DMS53 treated with DMSO at 0.1 percent for 48 hours (cell line): ENCODE measurements at regions not wholly inside any gene's neighbourhood (a gene's known extent, or its start where the extent isn't known, plus 50 kb on each side); places are given as distances from the start of the nearest gene placed in this dataset.

Source experiments
- DNase-seq: peaks from one replicate; lab custom pipeline; 2025; ENCODE audit not compliant: unreplicated experiment; lab: John Stamatoyannopoulos, UW

- DNase-seq: no peak
Measured at GRCh38 chr5:53361708-53362107, 118.7 kb upstream of the FST start.

DNA sequence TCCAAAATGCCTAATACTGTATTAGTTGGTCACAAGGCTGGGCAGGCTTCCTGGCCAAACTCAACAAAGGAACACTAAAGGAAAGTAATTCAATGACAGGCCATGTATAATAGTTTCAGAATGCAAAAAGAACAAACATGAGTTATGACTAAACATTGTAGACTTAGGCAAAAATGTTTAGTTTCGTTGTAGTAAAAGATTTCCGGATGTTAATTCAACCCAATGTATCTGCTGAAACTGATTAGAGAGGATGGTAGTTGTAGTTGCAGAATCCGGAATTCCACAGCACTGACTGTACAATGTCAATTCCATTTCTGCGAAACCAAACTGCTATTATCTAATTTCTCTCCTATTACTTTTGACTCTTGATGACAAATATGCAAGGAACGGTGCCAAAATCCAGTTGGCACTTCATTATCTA is 117.9 kb upstream of the FST start:
- no peak for DNase-seq

GRCh38 chr5:53364061-53364460 is 116.4 kb upstream of the FST start:
- DNase-seq: no peak

DNA sequence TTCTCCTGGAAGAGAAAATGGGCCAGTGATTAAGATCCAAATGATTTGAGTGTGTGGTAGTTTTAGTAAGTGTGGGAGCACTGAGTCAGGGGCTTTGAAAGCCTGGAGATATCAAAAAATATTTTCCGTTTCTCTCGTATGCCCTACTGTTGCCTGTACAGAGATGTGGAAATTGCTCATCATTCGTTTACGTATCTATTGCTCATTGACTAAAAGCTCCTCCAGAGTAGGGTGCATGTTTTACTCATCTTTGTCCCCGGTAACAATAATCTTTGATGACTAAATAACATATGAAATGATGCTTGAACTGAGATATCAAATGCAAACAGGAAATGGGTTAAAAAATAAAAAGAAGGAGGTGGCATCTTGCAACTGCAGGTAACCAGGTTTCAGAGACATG is 114.2 kb upstream of the FST start:
- DNase-seq: no peak

GRCh38 chr5:53367727-53368126 is 112.7 kb upstream of the FST start:
- DNase-seq: no peak

- DNase-seq: peak; percentile 11
Measured at GRCh38 chr5:53368516-53368915, 111.9 kb upstream of the FST start.

GRCh38 chr5:53368966-53369605 is 111.3 kb upstream of the FST start:
- DNase-seq: no peak

- DNase-seq: no peak
Measured at GRCh38 chr5:53369681-53370080, 110.7 kb upstream of the FST start.

- DNase-seq: no peak
Measured at GRCh38 chr5:53373451-53374158, 106.8 kb upstream of the FST start.

DNA sequence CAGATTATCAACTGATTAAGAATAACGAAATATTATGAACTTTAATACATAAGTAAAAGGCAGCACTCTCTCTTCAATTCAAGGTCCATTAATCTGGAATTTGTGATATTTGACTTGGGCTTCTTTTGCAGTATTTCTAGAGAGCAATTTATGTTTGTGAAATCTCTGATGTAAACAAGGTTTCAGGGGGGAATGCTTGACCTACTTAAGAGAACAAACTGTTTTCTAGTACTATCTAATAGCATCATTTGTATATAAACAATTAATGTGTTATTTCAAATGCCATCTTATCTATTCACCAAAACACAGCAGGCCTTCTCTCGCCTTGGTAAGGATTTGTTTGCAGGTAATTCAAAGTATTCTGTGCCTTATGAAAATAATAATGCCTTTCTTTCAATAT is 103.6 kb upstream of the FST start:
- DNase-seq: no peak

DNA sequence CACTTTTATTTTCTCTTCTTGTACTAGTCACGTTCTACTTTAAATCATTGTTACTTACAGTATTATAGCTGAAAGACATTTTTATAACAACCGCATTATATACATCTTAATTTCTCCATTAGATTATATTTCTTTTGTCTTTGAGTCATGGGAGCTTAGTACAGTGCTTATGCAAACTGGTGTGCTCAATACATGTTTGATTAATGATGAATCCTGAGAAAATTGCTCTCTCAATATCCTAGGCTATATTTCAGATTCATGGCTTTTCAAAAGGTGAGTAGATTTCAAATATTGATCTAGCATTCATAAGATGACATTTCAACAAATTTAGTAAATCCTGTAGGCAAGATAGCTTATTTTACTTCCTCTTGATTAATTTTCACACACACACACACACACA is 102.2 kb upstream of the FST start:
- DNase-seq: no peak

- no peak for DNase-seq
Measured at GRCh38 chr5:53378590-53379247, 101.7 kb upstream of the FST start.

DNA sequence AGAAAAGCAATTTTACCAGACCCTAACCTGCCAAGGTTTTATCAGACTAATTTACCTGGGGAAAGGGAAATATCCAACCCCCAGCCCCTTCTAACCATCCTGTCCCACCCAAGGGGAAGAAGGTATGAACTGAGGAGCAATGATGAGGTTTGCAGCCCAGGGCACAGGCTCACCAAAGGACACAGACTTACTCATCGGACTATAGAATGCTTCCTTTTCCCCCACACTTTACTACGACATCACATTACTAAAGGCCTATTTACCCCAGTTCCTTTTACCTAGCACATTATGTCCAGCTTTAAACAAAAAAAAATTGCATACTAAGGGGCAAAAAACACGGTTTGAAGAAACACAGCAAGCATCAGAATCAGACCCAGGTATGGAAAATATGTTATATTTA is 94.1 kb upstream of the FST start:
- no peak for DNase-seq

GRCh38 chr5:53389093-53389492 is 91.3 kb upstream of the FST start:
- DNase-seq: no peak

- no peak for DNase-seq
Measured at GRCh38 chr5:53392073-53392472, 88.4 kb upstream of the FST start.

GRCh38 chr5:53394808-53395207 is 85.6 kb upstream of the FST start:
- DNase-seq: no peak

GRCh38 chr5:53397141-53397757 is 83.2 kb upstream of the FST start:
- no peak for DNase-seq

DNA sequence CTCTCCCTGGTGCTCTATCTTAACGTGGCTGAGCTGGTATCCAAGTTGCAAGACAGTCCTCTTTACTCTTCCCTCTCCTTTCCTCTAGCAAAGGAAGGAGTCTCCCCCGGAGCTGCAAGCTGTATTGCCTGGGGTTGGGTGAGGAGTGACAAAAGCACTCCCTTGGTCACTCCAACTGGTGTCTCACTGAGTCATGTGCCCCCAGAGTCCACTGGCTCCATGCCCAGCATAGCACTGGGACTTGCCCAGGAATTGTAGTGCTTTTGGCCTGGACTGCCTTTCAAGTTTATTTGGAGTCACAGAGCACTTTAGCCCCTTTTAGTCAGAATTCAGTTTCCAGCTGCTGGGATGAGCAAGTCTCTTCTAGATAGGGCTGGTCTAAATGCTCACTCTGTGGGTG is 82.6 kb upstream of the FST start:
- no peak for DNase-seq

- no peak for DNase-seq
Measured at GRCh38 chr5:53399926-53400697, 80.3 kb upstream of the FST start.

DNA sequence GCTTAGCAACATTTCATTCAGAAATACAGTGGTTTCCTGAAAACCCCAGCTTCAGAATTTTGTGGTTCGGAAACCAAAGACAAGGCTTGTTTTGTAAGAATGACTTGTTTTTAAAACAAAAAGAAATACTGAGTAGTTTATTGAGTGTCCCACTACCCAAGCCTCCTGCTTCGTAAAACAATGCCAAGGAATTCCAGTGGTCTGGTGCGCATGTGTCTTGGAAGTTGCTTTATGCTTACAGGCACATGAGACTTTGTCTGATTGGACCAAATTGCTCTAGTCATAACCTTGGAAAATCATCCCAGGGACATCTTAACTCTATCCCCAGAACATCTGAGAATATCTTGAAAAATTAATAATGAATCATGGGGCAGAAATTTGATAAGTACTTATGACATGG is 77.1 kb upstream of the FST start:
- no peak for DNase-seq

DNA sequence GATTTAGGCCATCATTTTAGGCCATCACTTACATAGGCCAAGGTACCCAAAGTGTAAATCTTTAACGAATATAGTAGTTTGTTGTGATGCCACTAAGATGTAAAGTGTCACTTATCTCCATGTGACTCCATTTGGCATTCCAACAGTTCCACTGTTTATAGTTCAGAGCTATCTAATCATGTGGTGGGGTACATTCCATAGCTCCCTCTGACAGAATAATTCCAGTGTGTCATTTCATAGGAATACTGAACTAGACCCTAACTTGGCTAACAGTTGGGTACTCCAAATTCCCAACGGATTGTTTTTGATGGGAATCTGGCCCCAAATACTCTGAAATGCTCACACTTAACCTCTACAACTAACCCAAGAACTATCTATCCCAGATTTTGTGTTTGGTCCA is 76.7 kb upstream of the FST start:
- DNase-seq: no peak
